AG09319 (cell line): ENCODE measurements at regions not wholly inside any gene's neighbourhood (a gene's known extent, or its start where the extent isn't known, plus 50 kb on each side); places are given as distances from the start of the nearest gene placed in this dataset.

ENCODE experiments used
- DNase-seq: peaks from one replicate; pipeline ENCODE4 v3.0.0-alpha.2; 2010; ENCODE audit warnings: low read depth; ENCODE audit errors: extremely low read depth
- CTCF ChIP-seq: IDR thresholded peaks from 2 replicates; pipeline ENCODE4 v1.5.1; 2011; ENCODE audit warnings: low read depth, mild to moderate bottlenecking, inconsistent platforms, low read length, moderate library complexity

DNA sequence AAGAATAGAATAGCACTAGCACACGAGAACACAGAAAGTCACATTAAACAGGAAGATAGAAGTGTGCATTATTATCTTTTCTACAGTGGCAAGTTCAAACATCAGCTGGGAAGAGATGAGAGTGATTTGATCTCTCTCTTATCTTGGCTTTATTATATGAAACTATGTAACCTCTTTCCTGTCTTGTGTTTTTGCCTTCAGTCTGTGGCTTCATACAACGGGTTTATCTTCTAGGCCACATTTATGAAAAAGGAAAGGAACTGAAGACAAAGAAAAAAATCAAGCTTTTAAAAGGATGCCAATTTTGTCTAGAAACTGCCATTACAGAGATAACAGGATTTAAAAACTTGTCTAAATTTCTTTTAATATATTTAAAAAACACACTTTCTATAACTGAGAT, 983.6 kb downstream of the RPA4 start:
- no peak for DNase-seq
- TF ChIP-seq CTCF: no peak

- DNase-seq: no peak
- no peak for TF ChIP-seq CTCF
Observed at GRCh38 chrX:97876697-97877407, 993.1 kb downstream of the RPA4 start.

- TF ChIP-seq CTCF: no peak
- no peak for DNase-seq
Observed at GRCh38 chrX:97882306-97882705, 998.6 kb downstream of the RPA4 start.

DNA sequence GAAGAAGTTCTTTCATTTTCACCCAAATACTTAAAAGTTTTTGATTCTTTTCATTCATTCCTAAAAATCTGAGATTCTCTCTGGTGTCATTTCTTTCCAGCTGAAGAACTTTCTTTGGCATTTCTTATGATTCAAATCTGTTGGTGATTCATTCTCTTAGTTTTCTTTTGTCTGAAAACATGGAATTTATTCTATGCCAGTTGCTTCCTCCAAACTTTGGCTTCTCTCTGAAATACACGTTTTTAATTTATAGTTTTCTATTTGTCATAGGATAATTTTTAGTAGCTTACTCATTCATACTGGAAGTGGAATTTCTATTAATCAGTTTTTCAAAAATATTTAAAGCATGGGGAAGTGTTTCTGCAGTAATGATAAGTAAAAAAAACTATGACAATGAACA, 1012.0 kb downstream of the RPA4 start:
- TF ChIP-seq CTCF: no peak

DNA sequence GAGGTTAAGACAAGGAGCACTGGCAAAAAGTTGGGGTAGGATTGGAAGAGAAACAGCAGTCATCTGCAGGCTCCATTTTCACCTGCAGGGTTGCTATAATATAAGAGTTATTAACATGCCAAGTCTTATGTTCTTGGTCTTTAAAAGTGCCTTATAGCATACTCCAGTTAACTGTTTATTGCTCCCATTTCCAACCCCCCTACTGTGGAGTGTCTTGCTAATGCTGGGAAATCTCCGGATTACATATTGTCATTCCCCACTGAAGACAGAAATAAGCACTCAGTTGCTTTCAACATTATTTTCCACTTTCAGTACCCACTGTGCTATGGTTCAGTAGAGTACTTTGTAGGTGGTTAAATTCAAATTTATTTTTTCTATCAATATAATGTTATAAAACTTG, 1014.3 kb downstream of the RPA4 start:
- TF ChIP-seq CTCF: no peak
- no peak for DNase-seq

More for the DNA sequence above, 1012.0 kb downstream of the RPA4 start:
- DNase-seq: no peak

DNA sequence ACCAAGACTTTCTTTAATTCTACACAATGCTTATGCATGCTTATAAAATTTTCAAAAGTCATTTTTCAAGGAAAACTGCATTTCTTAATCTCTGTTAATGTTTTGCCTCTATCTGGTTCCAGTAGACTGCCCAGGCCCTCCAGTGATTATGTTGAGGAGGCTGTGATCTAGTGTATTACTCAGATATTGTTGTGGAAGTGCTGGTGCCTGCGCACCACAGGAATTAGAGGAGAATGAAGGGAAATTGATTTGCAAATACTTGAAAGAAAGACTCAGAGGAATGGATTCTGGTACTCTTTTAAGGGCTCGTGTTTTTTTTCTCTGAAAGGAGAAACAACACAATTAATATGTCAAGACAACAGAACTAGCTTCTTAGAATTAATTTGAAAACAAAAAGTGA, 1015.1 kb downstream of the RPA4 start:
- no peak for TF ChIP-seq CTCF
- DNase-seq: no peak

DNA sequence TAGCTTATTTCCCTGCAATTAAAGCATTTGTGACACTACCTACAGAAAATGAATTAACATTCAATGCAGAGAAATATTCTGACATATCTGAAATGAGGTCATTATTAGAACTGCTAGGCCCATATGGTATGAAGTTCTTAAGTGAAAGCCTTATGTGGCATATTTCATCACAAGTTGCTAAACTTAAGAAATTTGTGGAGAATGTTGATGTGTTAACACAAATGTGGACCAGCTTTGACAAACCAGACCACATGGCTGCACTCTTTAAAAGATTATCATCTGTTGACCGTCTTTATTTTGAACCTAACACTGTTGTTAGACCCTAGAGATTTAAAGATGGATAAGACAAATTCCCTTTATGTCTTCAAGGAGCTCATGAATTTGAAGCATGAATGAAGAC, 1024.1 kb downstream of the RPA4 start:
- no peak for DNase-seq
- no peak for TF ChIP-seq CTCF
